Neural progenitor cell (in vitro differentiated cells): ENCODE measurements at regions not wholly inside any gene's neighbourhood (a gene's known extent, or its start where the extent isn't known, plus 50 kb on each side); places are given as distances from the start of the nearest gene placed in this dataset.

Experiments used
- DNase-seq: peaks from one replicate; pipeline ENCODE4 v3.0.0-alpha.2; 2016; ENCODE audit warnings: low spot score
- H2AFZ ChIP-seq: fragments of 200-600 bp; sonication (generic); replicated peaks from 2 replicates; pipeline ENCODE4 v1.6.1; 2016; ENCODE audit warnings: antibody characterized with exemption
- H3F3A ChIP-seq: fragments of 200-600 bp; sonication (generic); 2 replicates; pipeline ENCODE4 v1.6.1; 2016; ENCODE audit warnings: antibody characterized with exemption, low read depth
- H3K27ac ChIP-seq: fragments of 200-600 bp; sonication (generic); 2 replicates; pipeline ENCODE4 v1.5.1; 2016; ENCODE audit warnings: mild to moderate bottlenecking
- H3K27me3 ChIP-seq: fragments of 200-600 bp; sonication (generic); 2 replicates; pipeline ENCODE4 v1.6.1; 2016; ENCODE audit warnings: mild to moderate bottlenecking, moderate library complexity
- H3K36me3 ChIP-seq: fragments of 200-600 bp; sonication (generic); 2 replicates; pipeline ENCODE4 v1.5.1; 2016
- H3K4me1 ChIP-seq: fragments of 200-600 bp; sonication (generic); 2 replicates; pipeline ENCODE4 v1.6.1; 2016; ENCODE audit warnings: mixed run types
- H3K4me2 ChIP-seq: fragments of 200-600 bp; sonication (generic); 2 replicates; pipeline ENCODE4 v1.6.1; 2016
- H3K4me3 ChIP-seq: fragments of 200-600 bp; sonication (generic); 2 replicates; pipeline ENCODE4 v1.5.1; 2016
- H3K79me2 ChIP-seq: fragments of 200-600 bp; sonication (generic); 2 replicates; pipeline ENCODE4 v1.6.1; 2016; ENCODE audit warnings: low read depth
- H3K9ac ChIP-seq: fragments of 200-600 bp; sonication (generic); 2 replicates; pipeline ENCODE4 v1.6.1; 2016
- H3K9me3 ChIP-seq: fragments of 200-600 bp; sonication (generic); 2 replicates; pipeline ENCODE4 v1.5.1; 2016; ENCODE audit warnings: low read depth
- H4K20me1 ChIP-seq: fragments of 200-600 bp; sonication (generic); 2 replicates; pipeline ENCODE4 v1.6.1; 2016; ENCODE audit warnings: low read depth
- H3K27ac Mint-ChIP-seq: 3 replicates; pipeline ENCODE4 v1.8.0; 2021; ENCODE audit warnings: mixed read lengths
- H3K27me3 Mint-ChIP-seq: 2 replicates; pipeline ENCODE4 v1.8.0; 2022; ENCODE audit warnings: low read depth, mild to moderate bottlenecking, inconsistent platforms, moderate library complexity, mixed read lengths; ENCODE audit not compliant: insufficient read depth
- H3K36me3 Mint-ChIP-seq: 3 replicates; pipeline ENCODE4 v1.8.0; 2021; ENCODE audit warnings: mixed read lengths
- H3K4me1 Mint-ChIP-seq: 3 replicates; pipeline ENCODE4 v1.8.0; 2021; ENCODE audit warnings: mixed read lengths
- H3K4me3 Mint-ChIP-seq: 3 replicates; pipeline ENCODE4 v1.8.0; 2021; ENCODE audit warnings: mild to moderate bottlenecking, moderate library complexity, mixed read lengths
- H3K9me3 Mint-ChIP-seq: 3 replicates; pipeline ENCODE4 v1.8.0; 2020; ENCODE audit warnings: mixed read lengths
- EZH2 ChIP-seq: fragments of 200-600 bp; sonication (generic); IDR thresholded peaks from 2 replicates; pipeline ENCODE4 v1.6.1; 2017; ENCODE audit warnings: antibody characterized with exemption, mild to moderate bottlenecking, moderate library complexity
- EZH2phosphoT487 ChIP-seq: fragments of 200-600 bp; sonication (generic); IDR thresholded peaks from 2 replicates; pipeline ENCODE4 v1.6.1; 2017; ENCODE audit warnings: antibody characterized with exemption
- TF ChIP-seq, protein P1 (sequence below): fragments of 200-600 bp; sonication (generic); IDR thresholded peaks from 2 replicates; pipeline ENCODE4 v1.5.1; 2017; ENCODE audit warnings: antibody characterized with exemption, mild to moderate bottlenecking

DNA sequence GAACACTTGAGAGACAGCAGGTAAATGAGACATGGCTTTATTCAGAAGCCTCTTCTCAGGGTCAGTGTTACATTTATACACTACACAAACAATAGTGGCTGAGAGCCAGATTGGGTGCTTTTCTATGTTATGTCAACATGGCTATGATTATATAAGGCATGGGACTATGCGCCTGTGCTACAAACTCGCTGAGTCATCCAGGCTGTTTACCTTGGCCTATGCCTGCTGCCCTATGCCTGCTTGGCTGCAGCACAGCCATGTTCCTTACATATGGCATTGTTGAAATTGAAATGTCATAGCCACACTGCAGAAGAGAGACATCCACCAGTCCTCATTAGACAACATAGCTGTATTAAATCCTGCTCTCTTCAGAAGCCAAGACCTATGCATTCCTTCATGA lies 236.3 kb upstream of the NWD2 start:
- H3F3A ChIP-seq, result no peaks in the 10 kb centered on the region
- no peak overlapping the region for H2AFZ ChIP-seq
- no peak overlapping the region for H3K27ac ChIP-seq
- no peak overlapping the region for H3K4me2 ChIP-seq
- Mint-ChIP-seq H3K9me3 (peaks cover 15% of the 10 kb centered on the region), H3K36me3 (peaks cover 4% of the 10 kb centered on the region), H3K4me1 (no peaks in the 10 kb centered on the region), H3K4me3 (no peak overlapping the region), H3K27ac (no peak overlapping the region), H3K27me3 (no peaks in the 10 kb centered on the region)
- no peak for DNase-seq
- H3K79me2 ChIP-seq, result no peaks in the 10 kb centered on the region
- H3K9ac ChIP-seq, result no peak overlapping the region
- TF ChIP-seq EZH2phosphoT487 (no peak), EZH2 (no peak)
- TF ChIP-seq, protein P1, sequence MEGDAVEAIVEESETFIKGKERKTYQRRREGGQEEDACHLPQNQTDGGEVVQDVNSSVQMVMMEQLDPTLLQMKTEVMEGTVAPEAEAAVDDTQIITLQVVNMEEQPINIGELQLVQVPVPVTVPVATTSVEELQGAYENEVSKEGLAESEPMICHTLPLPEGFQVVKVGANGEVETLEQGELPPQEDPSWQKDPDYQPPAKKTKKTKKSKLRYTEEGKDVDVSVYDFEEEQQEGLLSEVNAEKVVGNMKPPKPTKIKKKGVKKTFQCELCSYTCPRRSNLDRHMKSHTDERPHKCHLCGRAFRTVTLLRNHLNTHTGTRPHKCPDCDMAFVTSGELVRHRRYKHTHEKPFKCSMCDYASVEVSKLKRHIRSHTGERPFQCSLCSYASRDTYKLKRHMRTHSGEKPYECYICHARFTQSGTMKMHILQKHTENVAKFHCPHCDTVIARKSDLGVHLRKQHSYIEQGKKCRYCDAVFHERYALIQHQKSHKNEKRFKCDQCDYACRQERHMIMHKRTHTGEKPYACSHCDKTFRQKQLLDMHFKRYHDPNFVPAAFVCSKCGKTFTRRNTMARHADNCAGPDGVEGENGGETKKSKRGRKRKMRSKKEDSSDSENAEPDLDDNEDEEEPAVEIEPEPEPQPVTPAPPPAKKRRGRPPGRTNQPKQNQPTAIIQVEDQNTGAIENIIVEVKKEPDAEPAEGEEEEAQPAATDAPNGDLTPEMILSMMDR, result no peak
- H3K4me3 ChIP-seq, result no peak overlapping the region
- H3K27me3 ChIP-seq, result no peaks in the 10 kb centered on the region
- H3K4me1 ChIP-seq, result no peaks in the 10 kb centered on the region
- H3K36me3 ChIP-seq, result no peaks in the 10 kb centered on the region
- no peaks in the 10 kb centered on the region for H3K9me3 ChIP-seq
- H4K20me1 ChIP-seq, result no peaks in the 10 kb centered on the region

DNA sequence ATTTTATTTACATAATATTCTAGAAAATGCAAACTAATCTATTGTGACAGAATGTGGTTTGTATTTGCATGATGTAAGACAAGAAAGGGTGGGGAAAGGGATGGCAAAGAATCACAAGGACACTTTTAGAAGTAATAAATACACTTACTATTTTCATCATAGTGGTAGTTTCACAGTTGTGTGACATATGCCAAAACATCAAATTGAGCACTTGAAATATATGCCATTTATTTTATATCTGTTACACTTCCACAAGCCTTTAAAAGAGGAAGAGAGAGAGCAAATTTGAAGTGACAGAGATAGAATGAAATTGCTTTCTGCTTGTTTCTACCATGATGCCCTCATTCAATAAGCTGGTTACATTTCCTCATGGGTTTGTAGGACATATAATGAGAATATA lies 230.0 kb upstream of the NWD2 start:
- Mint-ChIP-seq H3K27ac (no peak overlapping the region), H3K27me3 (no peaks in the 10 kb centered on the region), H3K4me1 (no peaks in the 10 kb centered on the region), H3K4me3 (no peak overlapping the region), H3K9me3 (no peaks in the 10 kb centered on the region), H3K36me3 (no peaks in the 10 kb centered on the region)
- Histone ChIP-seq H3K4me2 (no peak overlapping the region), H3K4me1 (no peaks in the 10 kb centered on the region), H3K27me3 (no peaks in the 10 kb centered on the region), H3K9me3 (no peaks in the 10 kb centered on the region), H4K20me1 (no peaks in the 10 kb centered on the region), H3F3A (no peaks in the 10 kb centered on the region), H3K27ac (no peak overlapping the region), H3K4me3 (no peak overlapping the region), H3K9ac (no peak overlapping the region), H3K79me2 (no peaks in the 10 kb centered on the region), H3K36me3 (no peaks in the 10 kb centered on the region), H2AFZ (no peak overlapping the region)
- no peak for DNase-seq
- no peak for TF ChIP-seq EZH2

DNA sequence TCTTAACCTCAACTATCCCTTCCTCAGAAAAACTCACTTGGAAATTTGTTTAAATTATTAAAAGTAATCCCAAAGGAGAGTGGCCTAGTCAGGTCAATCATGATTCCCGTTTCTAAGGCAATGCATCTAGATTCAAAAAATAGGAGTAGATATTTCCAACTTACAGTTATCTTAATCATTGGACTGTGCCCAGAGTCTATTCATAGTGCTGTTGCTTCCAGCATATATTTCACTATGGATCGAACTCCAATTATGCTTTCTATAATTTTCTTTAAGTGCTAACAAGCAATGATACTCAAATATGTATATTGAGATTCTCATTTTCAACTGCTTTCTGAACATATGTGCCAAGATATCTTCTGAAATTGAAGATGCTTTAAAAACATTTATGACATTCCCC lies 229.2 kb upstream of the NWD2 start:
- no peak overlapping the region for H3K4me3 Mint-ChIP-seq
- Histone ChIP-seq H3F3A (no peaks in the 10 kb centered on the region), H3K9ac (no peak overlapping the region), H3K4me2 (no peak overlapping the region), H3K79me2 (no peaks in the 10 kb centered on the region), H4K20me1 (no peaks in the 10 kb centered on the region), H3K27me3 (no peaks in the 10 kb centered on the region), H2AFZ (no peak overlapping the region), H3K4me1 (no peaks in the 10 kb centered on the region), H3K9me3 (no peaks in the 10 kb centered on the region), H3K4me3 (no peak overlapping the region), H3K27ac (no peak overlapping the region), H3K36me3 (no peaks in the 10 kb centered on the region)
- no peaks in the 10 kb centered on the region for H3K36me3 Mint-ChIP-seq
- no peaks in the 10 kb centered on the region for H3K9me3 Mint-ChIP-seq
- no peak for DNase-seq
- H3K27me3 Mint-ChIP-seq, result no peaks in the 10 kb centered on the region
- TF ChIP-seq EZH2 (no peak), EZH2phosphoT487 (no peak)
- TF ChIP-seq, protein P1, result no peak
- no peaks in the 10 kb centered on the region for H3K4me1 Mint-ChIP-seq
- H3K27ac Mint-ChIP-seq, result no peak overlapping the region

DNA sequence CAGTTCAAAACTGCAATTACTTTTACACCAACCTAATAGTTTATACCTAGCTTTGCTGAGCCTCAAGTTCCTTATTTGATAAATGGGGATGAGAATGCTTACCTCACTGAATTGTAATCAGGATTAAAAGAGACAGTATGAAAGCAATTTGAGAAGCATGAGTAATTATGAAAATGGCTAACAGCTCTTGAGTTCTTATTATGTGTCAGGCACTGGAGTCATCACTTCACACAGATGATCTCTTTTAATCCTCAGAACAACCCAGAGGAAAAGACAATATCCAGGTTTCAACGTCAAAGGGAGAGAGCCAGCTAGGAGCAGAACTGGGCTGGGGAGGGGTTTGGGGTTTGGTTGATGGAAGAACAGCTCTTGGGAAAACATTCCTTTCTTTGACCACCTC lies 221.0 kb upstream of the NWD2 start:
- peaks cover 5% of the 10 kb centered on the region for H3K4me1 ChIP-seq
- no peak for DNase-seq
- no peaks in the 10 kb centered on the region for H4K20me1 ChIP-seq
- no peak overlapping the region for H3K4me2 ChIP-seq
- H3K36me3 ChIP-seq, result no peaks in the 10 kb centered on the region
- Mint-ChIP-seq H3K27me3 (peaks cover 7% of the 10 kb centered on the region), H3K4me1 (no peaks in the 10 kb centered on the region), H3K4me3 (no peak overlapping the region), H3K27ac (no peak overlapping the region), H3K36me3 (no peaks in the 10 kb centered on the region), H3K9me3 (peaks cover 4% of the 10 kb centered on the region)
- H3K79me2 ChIP-seq, result no peaks in the 10 kb centered on the region
- no peak overlapping the region for H3K4me3 ChIP-seq
- no peak for TF ChIP-seq EZH2
- no peak for TF ChIP-seq EZH2phosphoT487
- TF ChIP-seq, protein P1, result no peak
- no peaks in the 10 kb centered on the region for H3K9me3 ChIP-seq
- peaks cover 4% of the 10 kb centered on the region for H3F3A ChIP-seq
- no peaks in the 10 kb centered on the region for H3K27me3 ChIP-seq
- no peak overlapping the region for H2AFZ ChIP-seq
- H3K27ac ChIP-seq, result no peak overlapping the region
- no peak overlapping the region for H3K9ac ChIP-seq
